Thyroid gland (tissue), 4 donors: ENCODE measurements at regions not wholly inside any gene's neighbourhood (a gene's known extent, or its start where the extent isn't known, plus 50 kb on each side); places are given as distances from the start of the nearest gene placed in this dataset.

Experiments
- POLR2A ChIP-seq, 2 donors: fragments of 450-650 bp; IDR thresholded peaks; one replicate each; pipeline ENCODE4 v1.6.1; 2017; ENCODE audit warnings: antibody characterized with exemption in 2 of 2, mild to moderate bottlenecking in 2 of 2, moderate library complexity in 1 of 2
- TF ChIP-seq, protein P1 (sequence below), 6 experiments: fragments of 200-600 bp in 3 of 6; fragments of 450-650 bp in 3 of 6; sonication (generic) in 3 of 6; IDR thresholded peaks; one replicate each; pipeline ENCODE4 v1.5.1; 2016 to 2019; ENCODE audit warnings: antibody characterized with exemption in 6 of 6, mild to moderate bottlenecking in 2 of 6, inconsistent platforms in 1 of 6, moderate library complexity in 1 of 6

DNA sequence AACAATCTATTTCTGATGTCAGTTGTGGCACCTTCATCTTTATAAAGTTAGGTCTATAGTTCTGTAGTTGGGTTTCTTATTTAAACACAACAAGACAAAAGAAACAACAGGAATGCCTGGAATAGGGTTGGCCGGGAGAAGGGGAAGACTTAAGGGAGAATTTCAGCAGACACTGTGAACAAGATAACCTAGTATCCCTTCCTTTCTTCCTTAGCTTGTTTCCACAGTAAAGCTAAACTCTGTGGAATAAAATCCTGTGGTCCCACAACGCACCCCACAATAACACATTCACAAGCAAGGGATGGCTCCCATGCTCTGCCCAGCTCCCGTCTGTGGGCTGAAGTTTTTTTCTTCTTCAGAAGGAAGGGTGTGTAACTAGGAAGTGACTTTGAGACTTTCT lies 124.9 kb upstream of the SMARCA2 start:
- TF ChIP-seq, protein P1, sequence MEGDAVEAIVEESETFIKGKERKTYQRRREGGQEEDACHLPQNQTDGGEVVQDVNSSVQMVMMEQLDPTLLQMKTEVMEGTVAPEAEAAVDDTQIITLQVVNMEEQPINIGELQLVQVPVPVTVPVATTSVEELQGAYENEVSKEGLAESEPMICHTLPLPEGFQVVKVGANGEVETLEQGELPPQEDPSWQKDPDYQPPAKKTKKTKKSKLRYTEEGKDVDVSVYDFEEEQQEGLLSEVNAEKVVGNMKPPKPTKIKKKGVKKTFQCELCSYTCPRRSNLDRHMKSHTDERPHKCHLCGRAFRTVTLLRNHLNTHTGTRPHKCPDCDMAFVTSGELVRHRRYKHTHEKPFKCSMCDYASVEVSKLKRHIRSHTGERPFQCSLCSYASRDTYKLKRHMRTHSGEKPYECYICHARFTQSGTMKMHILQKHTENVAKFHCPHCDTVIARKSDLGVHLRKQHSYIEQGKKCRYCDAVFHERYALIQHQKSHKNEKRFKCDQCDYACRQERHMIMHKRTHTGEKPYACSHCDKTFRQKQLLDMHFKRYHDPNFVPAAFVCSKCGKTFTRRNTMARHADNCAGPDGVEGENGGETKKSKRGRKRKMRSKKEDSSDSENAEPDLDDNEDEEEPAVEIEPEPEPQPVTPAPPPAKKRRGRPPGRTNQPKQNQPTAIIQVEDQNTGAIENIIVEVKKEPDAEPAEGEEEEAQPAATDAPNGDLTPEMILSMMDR (IDR thresholded peaks at IDR 0.05), result no peak
- TF ChIP-seq POLR2A (IDR thresholded peaks at IDR 0.05), result no peak
